Breast epithelium (tissue), 4 donors: ENCODE measurements at regions not wholly inside any gene's neighbourhood (a gene's known extent, or its start where the extent isn't known, plus 50 kb on each side); places are given as distances from the start of the nearest gene placed in this dataset.
"Not testable (repeated sequence)": the region's sequence is repeated elsewhere in the genome, so short reads cannot be mapped to it uniquely, and the experiment has no call there.

ENCODE experiments used
- DNase-seq, 2 donors: peaks; one replicate each; pipeline ENCODE4 v3.0.0-alpha.2; 2019; ENCODE audit warnings: low spot score in 2 of 2
- H3K27ac ChIP-seq, 2 donors: fragments of 200-600 bp; sonication (generic) in 1 of 2; one replicate each; pipeline ENCODE4 v1.5.1; 2016 to 2019; ENCODE audit warnings: mild to moderate bottlenecking in 1 of 2
- H3K27me3 ChIP-seq, 2 donors: fragments of 200-600 bp; sonication (generic) in 1 of 2; one replicate each; pipeline versions ENCODE4 v1.5.1 to v1.6.0; 2017 to 2019; ENCODE audit warnings: control low read depth in 1 of 2, mild to moderate bottlenecking in 1 of 2
- H3K36me3 ChIP-seq: fragments of 200-600 bp; one replicate; pipeline ENCODE4 v1.5.1; 2019
- H3K4me1 ChIP-seq, 2 donors: fragments of 200-600 bp; sonication (generic); one replicate each; pipeline ENCODE4 v1.5.1; 2016 to 2019; ENCODE audit warnings: control low read depth in 1 of 2
- H3K4me3 ChIP-seq, 3 donors: fragments of 200-600 bp; sonication (generic); 1 replicate in 2 of 3; 2 replicates in 1 of 3; pipeline ENCODE4 v1.5.1; 2016 to 2019; ENCODE audit warnings: mild to moderate bottlenecking in 3 of 3, moderate library complexity in 2 of 3
- H3K9me3 ChIP-seq, 2 donors: fragments of 200-600 bp; sonication (generic) in 1 of 2; one replicate each; pipeline ENCODE4 v1.5.1; 2016 to 2019; ENCODE audit warnings: control low read depth in 1 of 2
- POLR2A ChIP-seq: fragments of 450-650 bp; IDR thresholded peaks from one replicate; pipeline ENCODE4 v1.6.1; 2016; ENCODE audit warnings: antibody characterized with exemption, mild to moderate bottlenecking, moderate library complexity
- POLR2AphosphoS5 ChIP-seq, 3 donors: sonication (generic); formaldehyde crosslinking; IDR thresholded peaks; one replicate each; pipeline ENCODE4 v1.6.1; 2017; ENCODE audit warnings: antibody characterized with exemption in 3 of 3
- intact Hi-C: fragments of 100-400 bp; cut with DNase I; formaldehyde crosslinking; loops from one replicate; pipeline ENCODE4 v1.15.1; 2023; ENCODE audit warnings: low total_unique reads
- TF ChIP-seq, protein P1 (sequence below), 3 donors: fragments of 450-650 bp; IDR thresholded peaks; one replicate each; pipeline ENCODE4 v1.5.1; 2016 to 2017; ENCODE audit warnings: antibody characterized with exemption in 3 of 3, mild to moderate bottlenecking in 3 of 3, moderate library complexity in 3 of 3

DNA sequence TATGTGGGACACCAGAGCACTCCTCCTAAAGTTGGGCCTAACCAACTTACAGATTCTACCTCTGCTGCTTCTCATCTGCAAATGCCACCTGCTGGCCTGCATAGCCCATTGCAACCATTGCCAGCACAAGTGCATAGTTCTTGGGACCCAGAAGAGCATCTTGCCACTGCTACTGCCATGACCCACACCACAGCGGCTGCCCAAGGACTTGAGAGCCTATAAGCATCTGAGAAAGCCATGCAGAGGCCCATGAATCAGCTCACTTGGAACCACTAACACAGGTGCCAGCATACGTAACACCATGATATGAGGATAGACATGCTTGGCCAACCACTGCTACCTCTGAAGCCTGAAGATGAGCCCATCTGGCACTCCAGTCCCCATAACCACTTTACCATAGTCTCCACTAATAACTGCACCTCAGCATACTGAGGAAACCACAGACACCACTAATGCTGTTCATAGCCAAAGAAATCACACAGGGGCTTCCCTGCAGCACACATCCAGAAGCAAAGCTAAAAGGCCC, 258.1 kb upstream of the AGTR2 start:
- TF ChIP-seq, protein P1, sequence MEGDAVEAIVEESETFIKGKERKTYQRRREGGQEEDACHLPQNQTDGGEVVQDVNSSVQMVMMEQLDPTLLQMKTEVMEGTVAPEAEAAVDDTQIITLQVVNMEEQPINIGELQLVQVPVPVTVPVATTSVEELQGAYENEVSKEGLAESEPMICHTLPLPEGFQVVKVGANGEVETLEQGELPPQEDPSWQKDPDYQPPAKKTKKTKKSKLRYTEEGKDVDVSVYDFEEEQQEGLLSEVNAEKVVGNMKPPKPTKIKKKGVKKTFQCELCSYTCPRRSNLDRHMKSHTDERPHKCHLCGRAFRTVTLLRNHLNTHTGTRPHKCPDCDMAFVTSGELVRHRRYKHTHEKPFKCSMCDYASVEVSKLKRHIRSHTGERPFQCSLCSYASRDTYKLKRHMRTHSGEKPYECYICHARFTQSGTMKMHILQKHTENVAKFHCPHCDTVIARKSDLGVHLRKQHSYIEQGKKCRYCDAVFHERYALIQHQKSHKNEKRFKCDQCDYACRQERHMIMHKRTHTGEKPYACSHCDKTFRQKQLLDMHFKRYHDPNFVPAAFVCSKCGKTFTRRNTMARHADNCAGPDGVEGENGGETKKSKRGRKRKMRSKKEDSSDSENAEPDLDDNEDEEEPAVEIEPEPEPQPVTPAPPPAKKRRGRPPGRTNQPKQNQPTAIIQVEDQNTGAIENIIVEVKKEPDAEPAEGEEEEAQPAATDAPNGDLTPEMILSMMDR (IDR thresholded peaks at IDR 0.05): peak in 1 of 3 donors; percentile 11
- no peak for TF ChIP-seq POLR2AphosphoS5 (IDR thresholded peaks at IDR 0.05)
- Histone ChIP-seq H3K36me3 (no peaks in the 10 kb centered on the region), H3K9me3 (peaks cover 0 to 47% of the 10 kb centered on the region in 2 donors), H3K4me3 (no peak overlapping the region), H3K4me1 (no peaks in the 10 kb centered on the region), H3K27me3 (peaks cover 0 to 38% of the 10 kb centered on the region in 2 donors), H3K27ac (no peak overlapping the region)
- no peak for DNase-seq
- intact Hi-C loops: loop anchor here (1.0 kb wide), 1 partner anchor 19 kb away; no protein-coding TSS in a partner anchor

DNA sequence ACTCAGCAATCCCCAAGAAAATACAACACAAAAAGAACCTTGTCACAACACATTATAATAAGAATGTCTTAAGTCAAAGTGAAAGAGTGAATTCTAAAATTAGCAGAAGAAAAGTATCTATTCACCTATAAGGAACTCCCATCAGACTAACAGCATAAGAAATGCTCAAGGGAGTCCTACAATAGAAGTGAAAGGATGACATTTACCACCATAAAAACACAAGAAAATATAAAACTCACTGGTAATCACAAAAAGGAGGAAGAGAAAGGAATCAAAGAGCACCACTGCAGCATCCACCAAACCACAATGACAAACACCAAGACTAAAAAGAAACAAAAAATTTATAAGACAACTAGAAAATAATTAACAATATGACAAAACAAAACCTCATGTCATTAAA, 257.0 kb upstream of the AGTR2 start:
- H3K4me3 ChIP-seq: no peak overlapping the region
- no peak overlapping the region for H3K27ac ChIP-seq
- TF ChIP-seq POLR2A (no peak), POLR2AphosphoS5 (IDR thresholded peaks at IDR 0.05) (no peak)
- TF ChIP-seq, protein P1 (IDR thresholded peaks at IDR 0.05): no peak
- intact Hi-C loops: no loop called here
- H3K9me3 ChIP-seq: peaks cover 0 to 53% of the 10 kb centered on the region in 2 donors
- H3K27me3 ChIP-seq: peaks cover 0 to 27% of the 10 kb centered on the region in 2 donors
- no peaks in the 10 kb centered on the region for H3K36me3 ChIP-seq
- H3K4me1 ChIP-seq: no peaks in the 10 kb centered on the region
- no peak for DNase-seq

DNA sequence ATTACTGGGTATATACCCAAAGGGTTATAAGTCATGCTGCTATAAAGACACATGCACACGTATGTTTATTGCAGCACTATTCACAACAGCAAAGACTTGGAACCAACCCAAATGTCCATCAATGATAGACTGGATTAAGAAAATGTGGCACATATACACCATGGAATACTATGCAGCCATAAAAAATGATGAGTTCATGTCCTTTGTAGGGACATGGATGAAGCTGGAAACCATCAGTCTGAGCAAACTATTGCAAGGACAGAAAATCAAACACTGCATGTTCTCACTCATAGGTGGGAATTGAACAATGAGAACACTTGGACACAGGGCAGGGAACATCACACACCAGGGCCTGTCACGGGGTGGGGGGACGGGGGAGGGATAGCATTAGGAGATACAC, 254.9 kb upstream of the AGTR2 start:
- H3K9me3 ChIP-seq: peaks cover 0 to 59% of the 10 kb centered on the region in 2 donors
- H3K27ac ChIP-seq, H3K36me3 ChIP-seq, H3K4me3 ChIP-seq, intact Hi-C loops, H3K4me1 ChIP-seq, DNase-seq: not testable (repeated sequence)
- H3K27me3 ChIP-seq: peaks cover 0 to 21% of the 10 kb centered on the region in 2 donors

DNA sequence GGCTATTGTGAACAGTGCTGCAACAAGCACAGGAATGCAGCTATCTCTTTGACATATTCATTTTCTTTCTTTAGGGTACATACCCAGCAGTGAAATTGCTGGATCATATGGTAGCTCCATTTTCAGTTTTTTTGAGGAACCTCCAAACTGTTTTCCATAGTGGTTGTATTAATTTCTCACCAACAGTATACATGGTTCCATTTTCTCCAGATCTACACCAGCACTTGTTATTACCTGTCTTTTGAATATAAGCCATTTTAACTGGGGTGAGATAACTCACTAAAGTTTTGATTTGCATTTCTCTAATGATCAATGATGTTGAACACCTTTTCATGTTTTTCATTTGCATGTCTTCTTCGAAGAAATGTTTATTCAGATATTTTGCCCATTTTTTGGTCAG, 241.1 kb upstream of the AGTR2 start:
- TF ChIP-seq POLR2A: no peak
- TF ChIP-seq, protein P1 (IDR thresholded peaks at IDR 0.05): no peak
- TF ChIP-seq POLR2AphosphoS5 (IDR thresholded peaks at IDR 0.05): no peak
- Histone ChIP-seq H3K36me3 (no peaks in the 10 kb centered on the region), H3K9me3 (peaks cover 18 to 78% of the 10 kb centered on the region in 2 donors), H3K27me3 (peaks cover 0 to 8% of the 10 kb centered on the region in 2 donors), H3K4me3 (no peak overlapping the region), H3K4me1 (no peaks in the 10 kb centered on the region), H3K27ac (no peak overlapping the region)
- no peak for DNase-seq
- intact Hi-C loops: no loop called here

DNA sequence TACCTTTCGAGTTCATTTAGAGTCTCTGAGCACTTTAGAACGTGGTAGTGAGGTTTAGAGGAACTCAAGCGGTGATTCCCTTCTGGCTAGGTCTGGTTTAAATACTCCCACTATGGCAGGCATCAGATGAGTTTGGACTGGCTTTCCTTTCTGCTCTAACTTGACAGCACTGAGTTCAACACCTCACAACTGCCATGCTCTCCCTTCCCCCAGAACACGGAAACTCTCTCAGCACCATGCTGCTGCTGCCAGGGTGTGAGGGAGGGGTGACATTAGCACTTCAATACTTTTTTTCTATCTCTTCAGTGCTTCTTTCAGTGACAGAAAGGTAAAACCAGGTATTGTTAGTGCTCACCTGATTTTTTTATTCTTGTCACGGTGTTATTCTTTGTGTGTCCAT, 234.5 kb upstream of the AGTR2 start:
- Histone ChIP-seq H3K36me3 (no peaks in the 10 kb centered on the region), H3K4me1 (no peaks in the 10 kb centered on the region), H3K4me3 (no peak overlapping the region), H3K27ac (no peak overlapping the region), H3K9me3 (peaks cover 0 to 19% of the 10 kb centered on the region in 2 donors), H3K27me3 (peaks cover 0 to 27% of the 10 kb centered on the region in 2 donors)
- no peak for DNase-seq
- TF ChIP-seq POLR2AphosphoS5 (IDR thresholded peaks at IDR 0.05): no peak
- TF ChIP-seq, protein P1 (IDR thresholded peaks at IDR 0.05): no peak
- no peak for TF ChIP-seq POLR2A
- intact Hi-C loops: no loop called here

DNA sequence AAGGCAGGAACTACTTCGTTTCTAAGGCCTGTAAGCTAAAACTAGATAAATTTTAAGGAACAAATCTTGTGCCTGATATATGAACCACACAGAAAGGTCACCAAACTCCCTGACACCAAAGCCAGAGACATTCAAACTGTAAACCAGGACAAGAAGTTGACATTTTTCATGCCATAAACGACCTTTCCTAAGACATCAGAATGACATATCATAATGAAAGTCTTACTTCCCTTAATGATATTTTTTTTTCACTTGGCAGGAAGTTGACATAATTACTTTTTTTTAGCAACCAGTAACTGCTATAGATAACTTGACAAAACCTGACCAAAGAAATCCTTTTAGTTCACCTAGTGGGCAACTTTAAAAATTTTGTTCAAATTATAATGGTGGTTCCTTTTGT, 231.5 kb upstream of the AGTR2 start:
- H3K4me3 ChIP-seq: no peak overlapping the region
- no peak for TF ChIP-seq POLR2AphosphoS5 (IDR thresholded peaks at IDR 0.05)
- TF ChIP-seq, protein P1 (IDR thresholded peaks at IDR 0.05): no peak
- no peak for TF ChIP-seq POLR2A
- DNase-seq: no peak
- H3K9me3 ChIP-seq: peaks cover 0 to 7% of the 10 kb centered on the region in 2 donors
- H3K27ac ChIP-seq: no peak overlapping the region
- no peaks in the 10 kb centered on the region for H3K36me3 ChIP-seq
- H3K4me1 ChIP-seq: no peaks in the 10 kb centered on the region
- H3K27me3 ChIP-seq: peaks cover 0 to 20% of the 10 kb centered on the region in 2 donors
- intact Hi-C loops: no loop called here
